ENCODE measurements at regions not wholly inside any gene's neighbourhood (a gene's known extent, or its start where the extent isn't known, plus 50 kb on each side); places are given as distances from the start of the nearest gene placed in this dataset.

DNA sequence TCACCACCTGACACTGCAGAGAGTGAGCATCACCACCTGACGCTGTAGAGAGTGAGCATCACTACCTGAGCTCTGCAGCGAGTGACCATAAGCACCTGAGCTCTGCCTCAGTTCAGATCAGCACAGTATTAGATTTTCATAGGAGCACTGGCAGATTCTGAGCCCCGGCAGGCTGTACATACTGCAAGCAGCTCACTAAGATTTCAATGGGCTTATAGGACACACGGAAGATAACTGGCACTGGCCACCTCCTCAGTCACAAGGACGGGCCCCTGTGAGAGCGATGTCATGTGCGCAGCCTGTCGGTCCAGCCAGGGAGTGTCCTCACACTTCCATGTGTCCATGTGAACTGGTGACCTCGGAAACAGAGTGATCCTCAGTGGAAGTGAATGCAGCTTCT, 153.5 kb upstream of the IRX2 start:
- no peaks in the 10 kb centered on the region for H3K27me3 ChIP-seq (ENCODE audit: insufficient read depth, low read length)
- no peak for ATAC-seq
- BruUV-seq (replicated peaks), result no TSS peak
- CTCF ChIA-PET, result no interaction called here
- H3K79me2 ChIP-seq (ENCODE audit: insufficient read depth, low read length), result no peaks in the 10 kb centered on the region
- intact Hi-C loops (cut with micrococcal nuclease), result no loop called here
- H3K4me2 ChIP-seq (ENCODE audit: low read length), result no peak overlapping the region
- H2AFZ ChIP-seq (ENCODE audit: low read depth, low read length, poor library complexity, severe bottlenecking), result no peak overlapping the region
- POLR2A ChIA-PET, result no interaction called here
- no peak overlapping the region for H3K9ac ChIP-seq (ENCODE audit: low read length)
- TF ChIP-seq EZH2 (IDR thresholded peaks at IDR 0.05) (no peak), CBX3 (IDR thresholded peaks at IDR 0.05; ENCODE audit: low read depth) (no peak), ELF1 (IDR thresholded peaks at IDR 0.05; ENCODE audit: borderline replicate concordance, low read depth) (no peak), CEBPB (IDR thresholded peaks at IDR 0.05; ENCODE audit: low read depth) (no peak), RAD21 (IDR thresholded peaks at IDR 0.05; ENCODE audit: low read depth) (no peak), SRF (IDR thresholded peaks at IDR 0.05; ENCODE audit: low read depth) (no peak), ZBTB33 (IDR thresholded peaks at IDR 0.05; ENCODE audit: extremely low read depth, insufficient replicate concordance, low read length) (no peak), SP1 (IDR thresholded peaks at IDR 0.05; ENCODE audit: low read depth) (no peak)
- H3K9me3 ChIP-seq (ENCODE audit: control insufficient read depth in 1 of 2, insufficient read depth in 1 of 2, low read depth in 1 of 2, low read length in 2 of 2), result peaks cover 4 to 31% of the 10 kb centered on the region in 2 experiments; a peak in 2 of 4 replicates
- DNase-seq (ENCODE audit: low read depth, low spot score), result no peak
- no peaks in the 10 kb centered on the region for H3K9me2 ChIP-seq (ENCODE audit: insufficient read depth)
- no peak overlapping the region for H3K27ac ChIP-seq (ENCODE audit: low read depth, low read length)
- H3K4me1 ChIP-seq (ENCODE audit: control insufficient read depth in 1 of 2, insufficient read depth in 2 of 2, low read length in 2 of 2), result no peaks in the 10 kb centered on the region
- RAD21 ChIA-PET (ENCODE audit: low non-redundant PET in 1 of 2, low total read pairs in 2 of 2, uncharacterized antibody in 2 of 2, unreplicated experiment in 2 of 2), result no interaction called here
- no peaks in the 10 kb centered on the region for H3K36me3 ChIP-seq (ENCODE audit: control insufficient read depth in 1 of 2, insufficient read depth in 2 of 2, low read length in 2 of 2)
- no peak overlapping the region for H3K4me3 ChIP-seq (replicated peaks in 1 of 2; ENCODE audit: low read depth in 1 of 2, low read length in 2 of 2)
- H4K20me1 ChIP-seq (ENCODE audit: insufficient read depth), result no peaks in the 10 kb centered on the region

- Histone ChIP-seq H2AFZ (ENCODE audit: low read depth, low read length, poor library complexity, severe bottlenecking) (no peak overlapping the region), H3K9me3 (ENCODE audit: control insufficient read depth in 1 of 2, insufficient read depth in 1 of 2, low read depth in 1 of 2, low read length in 2 of 2) (peaks cover 4 to 31% of the 10 kb centered on the region in 2 experiments; a peak in 2 of 4 replicates), H3K4me3 (replicated peaks in 1 of 2; ENCODE audit: low read depth in 1 of 2, low read length in 2 of 2) (no peak overlapping the region), H3K27me3 (ENCODE audit: insufficient read depth, low read length) (no peaks in the 10 kb centered on the region), H4K20me1 (ENCODE audit: insufficient read depth) (no peaks in the 10 kb centered on the region), H3K4me2 (ENCODE audit: low read length) (no peak overlapping the region), H3K79me2 (ENCODE audit: insufficient read depth, low read length) (no peaks in the 10 kb centered on the region), H3K36me3 (ENCODE audit: control insufficient read depth in 1 of 2, insufficient read depth in 2 of 2, low read length in 2 of 2) (no peaks in the 10 kb centered on the region), H3K9ac (ENCODE audit: low read length) (no peak overlapping the region), H3K9me2 (ENCODE audit: insufficient read depth) (no peaks in the 10 kb centered on the region), H3K27ac (ENCODE audit: low read depth, low read length) (no peak overlapping the region), H3K4me1 (ENCODE audit: control insufficient read depth in 1 of 2, insufficient read depth in 2 of 2, low read length in 2 of 2) (no peaks in the 10 kb centered on the region)
- RAD21 ChIA-PET (ENCODE audit: low non-redundant PET in 1 of 2, low total read pairs in 2 of 2, uncharacterized antibody in 2 of 2, unreplicated experiment in 2 of 2), result no interaction called here
- TF ChIP-seq MAX (IDR thresholded peaks at IDR 0.05) (no peak), POLR2A (IDR thresholded peaks at IDR 0.05; ENCODE audit: borderline replicate concordance, extremely low read depth, insufficient read depth, insufficient read length) (no peak), RAD21 (IDR thresholded peaks at IDR 0.05; ENCODE audit: low read depth) (no peak), TCF7L2 (IDR thresholded peaks at IDR 0.05; ENCODE audit: borderline replicate concordance, extremely low read depth, insufficient read depth, insufficient read length) (no peak)
- POLR2A ChIA-PET, result no interaction called here
- intact Hi-C loops (cut with micrococcal nuclease), result no loop called here
- BruUV-seq (replicated peaks), result no TSS peak
- ATAC-seq, result no peak
- CTCF ChIA-PET, result no interaction called here
- no peak for DNase-seq (ENCODE audit: low read depth, low spot score)
These were observed 152.9 kb upstream of the IRX2 start for GRCh38 chr5:2904399-2904798.
